ENCODE measurements at regions not wholly inside any gene's neighbourhood (a gene's known extent, or its start where the extent isn't known, plus 50 kb on each side); places are given as distances from the start of the nearest gene placed in this dataset.
"Not testable (repeated sequence)": the region's sequence is repeated elsewhere in the genome, so short reads cannot be mapped to it uniquely, and the experiment has no call there.

GRCh38 chr9:2356041-2356790 is 265.4 kb upstream of the VLDLR start:
- DNase-seq = no peak

- peak; percentile 14 for DNase-seq
Measured at GRCh38 chr9:2359891-2360471, 261.6 kb upstream of the VLDLR start.

GRCh38 chr9:2362150-2362549 is 259.4 kb upstream of the VLDLR start:
- no peak for DNase-seq

- no peak for DNase-seq
Measured at GRCh38 chr9:2363138-2363745, 258.3 kb upstream of the VLDLR start.

- no peak for DNase-seq
Measured at GRCh38 chr9:2363781-2364180, 257.8 kb upstream of the VLDLR start.

GRCh38 chr9:2367970-2368369 is 253.6 kb upstream of the VLDLR start:
- DNase-seq = no peak

GRCh38 chr9:2373648-2374047 is 247.9 kb upstream of the VLDLR start:
- DNase-seq = no peak

GRCh38 chr9:2375114-2375513 is 246.5 kb upstream of the VLDLR start:
- DNase-seq = no peak

GRCh38 chr9:2377117-2377516 is 244.5 kb upstream of the VLDLR start:
- no peak for DNase-seq

- no peak for DNase-seq
Measured at GRCh38 chr9:2377834-2378233, 243.8 kb upstream of the VLDLR start.

- DNase-seq = no peak
Measured at GRCh38 chr9:2378266-2378665, 243.3 kb upstream of the VLDLR start.

- no peak for DNase-seq
Measured at GRCh38 chr9:2378816-2379215, 242.8 kb upstream of the VLDLR start.

GRCh38 chr9:2384741-2385140 is 236.8 kb upstream of the VLDLR start:
- no peak for DNase-seq

- no peak for DNase-seq
Measured at GRCh38 chr9:2385746-2386145, 235.8 kb upstream of the VLDLR start.

GRCh38 chr9:2386566-2386965 is 235.0 kb upstream of the VLDLR start:
- DNase-seq = no peak

- no peak for DNase-seq
Measured at GRCh38 chr9:2387166-2387565, 234.4 kb upstream of the VLDLR start.

- no peak for DNase-seq
Measured at GRCh38 chr9:2389404-2389803, 232.2 kb upstream of the VLDLR start.

- DNase-seq = no peak
Measured at GRCh38 chr9:2390028-2390427, 231.6 kb upstream of the VLDLR start.

GRCh38 chr9:2391509-2392132 is 230.0 kb upstream of the VLDLR start:
- DNase-seq = not testable (repeated sequence)

GRCh38 chr9:2394087-2394741 is 227.4 kb upstream of the VLDLR start:
- DNase-seq = not testable (repeated sequence)

GRCh38 chr9:2395814-2396612 is 225.6 kb upstream of the VLDLR start:
- no peak for DNase-seq

- no peak for DNase-seq
Measured at GRCh38 chr9:2396622-2397285, 224.8 kb upstream of the VLDLR start.

Measured in NCI-H1092 (cell line).